Astrocyte of the cerebellum (primary cell): ENCODE measurements at regions not wholly inside any gene's neighbourhood (a gene's known extent, or its start where the extent isn't known, plus 50 kb on each side); places are given as distances from the start of the nearest gene placed in this dataset.
A peak's percentile ranks its signal among the peaks of the same experiment; 100 is the strongest.

ENCODE experiments used
- DNase-seq: peaks from one replicate; pipeline ENCODE4 v3.0.0-alpha.2; 2011; ENCODE audit warnings: low read depth
- H3K4me3 ChIP-seq: 2 replicates; pipeline ENCODE4 v1.5.1; 2011; ENCODE audit warnings: mild to moderate bottlenecking, low read depth, low read length, moderate library complexity
- CTCF ChIP-seq: IDR thresholded peaks from 2 replicates; pipeline ENCODE4 v1.5.1; 2012; ENCODE audit warnings: low read length, low read depth, moderate library complexity, mild to moderate bottlenecking; ENCODE audit errors: missing control alignments
- in situ Hi-C: cut with HindIII; loops from 2 replicates; pipeline ENCODE4 v1.10.0; 2017; ENCODE audit warnings: low sequenced_read_pairs

GRCh38 chr16:86869288-86870022 lies 291.1 kb downstream of the FOXL1 start:
- no peak overlapping the region for H3K4me3 ChIP-seq
- no peak for DNase-seq
- TF ChIP-seq CTCF: no peak
- in situ Hi-C loops: loop anchor here (5.0 kb wide), 1 partner anchor 52 kb away; no protein-coding TSS in a partner anchor

DNA sequence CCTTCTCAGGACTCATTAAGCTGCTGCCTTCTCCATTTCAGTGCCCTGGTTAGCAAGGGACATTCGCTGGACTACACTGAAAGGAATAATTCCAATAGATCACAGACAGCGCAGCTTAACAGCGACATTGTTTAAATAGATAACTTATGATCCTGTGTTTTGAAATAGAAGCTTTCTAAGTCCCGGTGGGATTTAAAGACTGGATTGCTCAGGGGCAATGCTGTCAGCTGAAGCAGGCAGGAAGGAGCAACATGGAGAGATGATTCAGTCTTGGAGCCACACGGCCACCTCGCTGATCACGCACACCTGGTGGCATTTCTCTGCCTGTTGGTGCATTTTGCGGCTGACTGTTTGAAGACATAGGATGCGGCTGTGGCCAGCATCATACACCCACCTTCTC lies 292.0 kb downstream of the FOXL1 start:
- no peak for TF ChIP-seq CTCF
- no peak overlapping the region for H3K4me3 ChIP-seq
- in situ Hi-C loops: loop anchor here (5.0 kb wide), 1 partner anchor 53 kb away; no protein-coding TSS in a partner anchor
- DNase-seq: no peak

- H3K4me3 ChIP-seq: no peak overlapping the region
- in situ Hi-C loops: loop anchor here (5.0 kb wide), 1 partner anchor 55 kb away; no protein-coding TSS in a partner anchor
- no peak for DNase-seq
- no peak for TF ChIP-seq CTCF
These were observed 293.8 kb downstream of the FOXL1 start for GRCh38 chr16:86872131-86872530.

DNA sequence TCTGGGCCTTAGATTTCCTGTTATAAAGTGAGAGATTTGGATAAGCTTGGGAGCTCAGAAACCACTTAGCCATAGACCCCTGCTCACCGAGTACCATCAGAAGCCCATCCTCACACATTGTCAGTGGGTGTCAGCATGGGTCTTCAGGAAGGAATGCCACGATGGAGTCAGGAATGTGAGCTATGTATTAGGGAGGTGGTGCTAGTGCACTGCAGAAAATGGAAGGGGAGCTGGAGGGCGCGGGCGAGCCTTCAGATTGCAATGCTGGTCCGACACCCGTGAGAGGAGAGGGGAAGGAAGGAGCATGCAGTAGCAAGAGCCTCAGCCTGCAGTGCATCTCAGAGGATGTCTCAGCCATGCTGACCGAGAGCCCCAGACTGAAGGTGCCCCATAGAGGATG lies 294.5 kb downstream of the FOXL1 start:
- in situ Hi-C loops: loop anchor here (5.0 kb wide), 1 partner anchor 56 kb away; no protein-coding TSS in a partner anchor
- DNase-seq: no peak
- no peak overlapping the region for H3K4me3 ChIP-seq
- TF ChIP-seq CTCF: no peak

GRCh38 chr16:86874141-86874540 lies 295.8 kb downstream of the FOXL1 start:
- DNase-seq: no peak
- no peak overlapping the region for H3K4me3 ChIP-seq
- peak; percentile 60 for TF ChIP-seq CTCF
- in situ Hi-C loops: loop anchor here (5.0 kb wide), 1 partner anchor 57 kb away; no protein-coding TSS in a partner anchor

DNA sequence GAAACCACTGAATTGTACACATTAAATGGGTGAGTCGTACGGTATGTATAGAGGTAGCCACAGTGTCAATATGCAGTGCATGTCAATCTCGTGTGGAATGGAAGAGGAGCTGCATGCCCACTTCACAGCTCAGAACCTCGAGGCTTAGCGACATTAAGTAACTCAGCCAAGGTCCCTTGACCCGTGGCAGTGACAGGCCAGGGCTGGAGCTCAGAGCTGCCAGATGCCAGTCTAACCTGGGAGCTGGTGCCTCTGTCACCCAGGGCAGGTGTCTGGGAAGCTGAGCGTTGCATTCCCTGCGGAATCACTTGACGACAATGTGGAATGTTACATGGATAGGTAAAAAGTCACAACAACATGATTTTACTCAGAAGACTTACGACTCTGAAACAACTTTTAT lies 298.1 kb downstream of the FOXL1 start:
- no peak for DNase-seq
- no peak overlapping the region for H3K4me3 ChIP-seq
- no peak for TF ChIP-seq CTCF
- in situ Hi-C loops: no loop called here
